Prostate gland (tissue), 2 donors: ENCODE measurements at regions not wholly inside any gene's neighbourhood (a gene's known extent, or its start where the extent isn't known, plus 50 kb on each side); places are given as distances from the start of the nearest gene placed in this dataset.

Experiments used
- CTCF ChIP-seq, 4 experiments: fragments of 200-600 bp in 2 of 4; fragments of 450-650 bp in 2 of 4; sonication (generic) in 2 of 4; IDR thresholded peaks; 1 replicate in 3 of 4; 2 replicates in 1 of 4; pipeline ENCODE4 v1.5.1; 2016 to 2019; ENCODE audit warnings: antibody characterized with exemption in 4 of 4, mild to moderate bottlenecking in 2 of 4, moderate library complexity in 2 of 4
- POLR2AphosphoS5 ChIP-seq: sonication (generic); formaldehyde crosslinking; IDR thresholded peaks from one replicate; pipeline ENCODE4 v1.6.1; 2017; ENCODE audit warnings: antibody characterized with exemption

GRCh38 chr12:47343684-47344567 lies 264.2 kb upstream of the AMIGO2 start:
- TF ChIP-seq CTCF (IDR thresholded peaks at IDR 0.05) (no peak), POLR2AphosphoS5 (no peak)
